Upper lobe of left lung (tissue), 6 donors: ENCODE measurements at regions not wholly inside any gene's neighbourhood (a gene's known extent, or its start where the extent isn't known, plus 50 kb on each side); places are given as distances from the start of the nearest gene placed in this dataset.

Experiments
- ATAC-seq, 2 donors: fragments of 200-7000 bp; cut with Tn5 transposase; one replicate each; pipeline ENCODE4 v1.9.1; 2022; ENCODE audit warnings: mild to moderate bottlenecking in 2 of 2, moderate library complexity in 2 of 2; ENCODE audit not compliant: low FRiP score in 2 of 2
- DNase-seq, 2 donors: peaks; one replicate each; pipeline ENCODE4 v3.0.0-alpha.2; 2019 to 2020
- H3K27ac ChIP-seq, 4 donors: fragments of 200-600 bp; sonication (generic); one replicate each; pipeline ENCODE4 v1.5.1; 2016 to 2019
- H3K27me3 ChIP-seq, 4 donors: fragments of 200-600 bp; sonication (generic); one replicate each; pipeline ENCODE4 v1.5.1; 2017 to 2019
- H3K36me3 ChIP-seq, 4 donors: fragments of 200-600 bp; sonication (generic); one replicate each; pipeline ENCODE4 v1.5.1; 2016 to 2019
- H3K4me1 ChIP-seq, 4 donors: fragments of 200-600 bp; sonication (generic); one replicate each; pipeline ENCODE4 v1.5.1; 2018 to 2019
- H3K4me3 ChIP-seq, 4 donors: fragments of 200-600 bp; sonication (generic); one replicate each; pipeline ENCODE4 v1.5.1; 2017 to 2019; ENCODE audit warnings: mild to moderate bottlenecking in 2 of 4, moderate library complexity in 1 of 4
- H3K9me3 ChIP-seq, 4 donors: fragments of 200-600 bp; sonication (generic); one replicate each; pipeline ENCODE4 v1.5.1; 2018 to 2019
- CTCF ChIP-seq, 6 experiments: fragments of 450-650 bp in 4 of 6; fragments of 200-600 bp in 2 of 6; sonication (generic) in 2 of 6; IDR thresholded peaks; one replicate each; pipeline ENCODE4 v1.5.1; 2016 to 2019; ENCODE audit warnings: antibody characterized with exemption in 6 of 6
- EP300 ChIP-seq, 4 donors: sonication (generic); formaldehyde crosslinking; IDR thresholded peaks; one replicate each; pipeline ENCODE4 v1.5.1; 2017; ENCODE audit warnings: antibody characterized with exemption in 4 of 4, control low read depth in 2 of 4
- POLR2A ChIP-seq, 4 donors: fragments of 450-650 bp; IDR thresholded peaks; one replicate each; pipeline ENCODE4 v1.5.1; 2016 to 2017; ENCODE audit warnings: antibody characterized with exemption in 4 of 4, mild to moderate bottlenecking in 2 of 4
- POLR2AphosphoS5 ChIP-seq, 2 donors: sonication (generic); formaldehyde crosslinking; IDR thresholded peaks; one replicate each; pipeline ENCODE4 v1.5.1; 2017; ENCODE audit warnings: antibody characterized with exemption in 2 of 2
- WGBS, 2 donors: methylation state at CpG; one replicate each; pipeline ENCODE4 v1.1.5; 2017 to 2018; 5-methylcytosine and 5-hydroxymethylcytosine counted together
- donor health status: DM: no; HTN: no; CAD: no; lungs with moderate emphysema.
- donor health status: DM: no; HTN: yes; CAD: no; lungs with severe emphysema.

- 89 to 91% methylated on average over 6 of the region's 6 CpGs for WGBS, 2 donors
- Histone ChIP-seq H3K4me3 (no peak overlapping the region), H3K9me3 (no peaks in the 10 kb centered on the region), H3K27me3 (no peaks in the 10 kb centered on the region), H3K36me3 (no peaks in the 10 kb centered on the region), H3K27ac (peak overlapping the region in 1 of 4 donors; percentile 25), H3K4me1 (peaks cover 7 to 18% (median 9%) of the 10 kb centered on the region in 4 donors)
- TF ChIP-seq EP300 (IDR thresholded peaks at IDR 0.05): peak in 1 of 4 donors; percentile 56
- no peak for TF ChIP-seq CTCF (IDR thresholded peaks at IDR 0.05)
- ATAC-seq (peak in 1 of 2 donors; percentile 17), DNase-seq (no peak)
Observed at GRCh38 chr13:40114305-40114896, 458.9 kb downstream of the COG6 start.

GRCh38 chr13:40115426-40115825, 460.0 kb downstream of the COG6 start:
- peaks cover 0 to 5% (median 0%) of the 10 kb centered on the region in 4 donors for H3K9me3 ChIP-seq
- TF ChIP-seq POLR2A (IDR thresholded peaks at IDR 0.05): no peak
- no peak for TF ChIP-seq EP300 (IDR thresholded peaks at IDR 0.05)
- no peak for TF ChIP-seq POLR2AphosphoS5 (IDR thresholded peaks at IDR 0.05)
- TF ChIP-seq CTCF (IDR thresholded peaks at IDR 0.05): no peak
- DNase-seq (no peak), ATAC-seq (peak in 1 of 2 donors; percentile 41)
- H3K4me3 ChIP-seq: no peak overlapping the region
- 59 to 71% methylated on average over 2 of the region's 2 CpGs for WGBS, 2 donors
- no peaks in the 10 kb centered on the region for H3K36me3 ChIP-seq
- no peaks in the 10 kb centered on the region for H3K27me3 ChIP-seq
- H3K4me1 ChIP-seq: peaks cover 7 to 18% (median 9%) of the 10 kb centered on the region in 4 donors
- peak overlapping the region in 3 of 4 donors; percentile 33 to 79 (median 69) for H3K27ac ChIP-seq

DNA sequence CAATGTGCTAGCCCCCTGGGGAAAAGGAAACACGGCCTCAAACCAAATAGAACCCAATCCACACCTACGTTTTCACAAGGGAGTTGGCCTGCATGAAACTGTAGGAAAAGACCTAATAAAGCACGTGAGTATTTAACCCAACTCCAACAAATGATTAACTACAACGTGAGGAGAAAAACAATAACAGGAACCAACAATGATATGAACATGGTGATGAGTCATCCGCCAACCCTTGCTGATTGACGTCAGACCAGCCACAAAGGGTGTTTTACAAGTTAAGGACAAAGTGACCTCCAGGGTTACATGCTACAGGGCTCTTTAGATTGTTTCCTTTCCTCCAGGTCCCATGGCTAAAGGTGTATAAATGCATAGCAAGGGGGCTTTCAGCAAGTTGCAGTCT, 460.5 kb downstream of the COG6 start:
- WGBS, 2 donors: 36 to 39% methylated on average over 6 of the region's 6 CpGs
- no peaks in the 10 kb centered on the region for H3K27me3 ChIP-seq
- H3K4me3 ChIP-seq: no peak overlapping the region
- DNase-seq (peak in 1 of 2 donors; percentile 71), ATAC-seq (peak; percentile 41 to 63)
- no peaks in the 10 kb centered on the region for H3K36me3 ChIP-seq
- H3K4me1 ChIP-seq: peaks cover 7 to 18% (median 9%) of the 10 kb centered on the region in 4 donors
- H3K9me3 ChIP-seq: peaks cover 0 to 5% (median 0%) of the 10 kb centered on the region in 4 donors
- TF ChIP-seq EP300 (IDR thresholded peaks at IDR 0.05): peak in 3 of 4 donors; percentile 27 to 97 (median 95)
- peak; percentile 74 to 78 for TF ChIP-seq POLR2AphosphoS5 (IDR thresholded peaks at IDR 0.05)
- no peak for TF ChIP-seq POLR2A (IDR thresholded peaks at IDR 0.05)
- TF ChIP-seq CTCF (IDR thresholded peaks at IDR 0.05): peak in 1 of 6 experiments; percentile 12
- peak overlapping the region in 3 of 4 donors; percentile 33 to 79 (median 69) for H3K27ac ChIP-seq

DNA sequence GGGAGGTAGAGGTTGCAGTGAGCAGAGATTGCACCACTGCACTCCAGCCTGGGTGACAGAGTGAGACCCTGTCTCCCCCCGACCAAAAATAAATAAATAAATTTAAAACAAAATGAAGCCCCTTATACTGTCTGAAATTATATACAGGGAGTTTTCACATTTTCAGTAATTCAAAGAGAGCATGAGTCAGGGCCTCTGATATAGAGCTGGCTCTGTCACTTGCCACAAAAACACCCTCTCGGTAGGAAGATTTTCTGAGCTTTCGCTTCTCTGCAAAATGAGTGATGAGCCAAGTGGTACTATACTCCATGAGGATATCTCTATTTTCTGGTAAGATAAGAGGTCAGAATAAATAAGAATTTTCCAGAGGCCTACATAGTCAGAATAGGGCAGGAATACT, 462.9 kb downstream of the COG6 start:
- ATAC-seq (no peak), DNase-seq (no peak)
- no peaks in the 10 kb centered on the region for H3K27me3 ChIP-seq
- peaks cover 7 to 18% (median 11%) of the 10 kb centered on the region in 4 donors for H3K4me1 ChIP-seq
- no peak overlapping the region for H3K4me3 ChIP-seq
- H3K36me3 ChIP-seq: no peaks in the 10 kb centered on the region
- peaks cover 0 to 5% (median 0%) of the 10 kb centered on the region in 4 donors for H3K9me3 ChIP-seq
- TF ChIP-seq POLR2A (IDR thresholded peaks at IDR 0.05): no peak
- no peak for TF ChIP-seq CTCF (IDR thresholded peaks at IDR 0.05)
- no peak for TF ChIP-seq POLR2AphosphoS5 (IDR thresholded peaks at IDR 0.05)
- no peak for TF ChIP-seq EP300 (IDR thresholded peaks at IDR 0.05)
- no peak overlapping the region for H3K27ac ChIP-seq
- 89 to 96% methylated on average over 3 of the region's 3 CpGs for WGBS, 2 donors

- Histone ChIP-seq H3K9me3 (peaks cover 0 to 5% (median 0%) of the 10 kb centered on the region in 4 donors), H3K4me1 (peaks cover 4 to 13% (median 10%) of the 10 kb centered on the region in 4 donors), H3K4me3 (no peak overlapping the region), H3K27me3 (no peaks in the 10 kb centered on the region), H3K27ac (no peak overlapping the region), H3K36me3 (no peaks in the 10 kb centered on the region)
- DNase-seq (no peak), ATAC-seq (no peak)
- WGBS, 2 donors: 91 to 92% methylated on average over 1 of the region's 1 CpG
- no peak for TF ChIP-seq EP300 (IDR thresholded peaks at IDR 0.05)
- TF ChIP-seq POLR2AphosphoS5 (IDR thresholded peaks at IDR 0.05): no peak
- TF ChIP-seq POLR2A (IDR thresholded peaks at IDR 0.05): no peak
- no peak for TF ChIP-seq CTCF (IDR thresholded peaks at IDR 0.05)
Observed at GRCh38 chr13:40119852-40120251, 464.4 kb downstream of the COG6 start.
